Suppressor macrophage treated with lipopolysaccharide for 1 hour (primary cell): ENCODE measurements at regions not wholly inside any gene's neighbourhood (a gene's known extent, or its start where the extent isn't known, plus 50 kb on each side); places are given as distances from the start of the nearest gene placed in this dataset.
A peak's percentile ranks its signal among the peaks of the same experiment; 100 is the strongest.

Experiments used
- DNase-seq, 3 donors: peaks; one replicate each; pipeline ENCODE4 v3.0.0-alpha.2; 2020 to 2022

GRCh38 chr13:105070452-105070851, 1465.0 kb downstream of the EFNB2 start:
- no peak for DNase-seq

DNA sequence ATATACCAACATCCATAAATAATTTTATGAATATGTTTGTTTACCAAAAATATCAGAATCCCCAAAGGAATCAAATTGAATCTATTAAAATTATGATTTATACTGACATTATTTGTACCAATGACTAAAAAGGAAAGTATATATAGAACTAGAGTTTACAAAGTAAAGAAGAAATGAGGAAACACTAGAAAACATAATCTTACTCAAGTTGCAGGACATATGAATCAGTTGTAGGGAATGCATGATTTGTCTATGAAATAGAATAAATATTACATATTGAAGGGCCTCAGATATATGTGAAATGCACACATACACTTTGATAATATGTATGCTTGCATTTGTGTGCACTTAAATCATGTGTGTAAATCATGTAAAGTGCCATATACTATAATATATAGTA, 1466.4 kb downstream of the EFNB2 start:
- DNase-seq, result no peak

GRCh38 chr13:105063676-105064075, 1471.8 kb downstream of the EFNB2 start:
- no peak for DNase-seq

GRCh38 chr13:105059786-105060185, 1475.7 kb downstream of the EFNB2 start:
- DNase-seq, result no peak

GRCh38 chr13:105058517-105058916, 1476.9 kb downstream of the EFNB2 start:
- no peak for DNase-seq

DNA sequence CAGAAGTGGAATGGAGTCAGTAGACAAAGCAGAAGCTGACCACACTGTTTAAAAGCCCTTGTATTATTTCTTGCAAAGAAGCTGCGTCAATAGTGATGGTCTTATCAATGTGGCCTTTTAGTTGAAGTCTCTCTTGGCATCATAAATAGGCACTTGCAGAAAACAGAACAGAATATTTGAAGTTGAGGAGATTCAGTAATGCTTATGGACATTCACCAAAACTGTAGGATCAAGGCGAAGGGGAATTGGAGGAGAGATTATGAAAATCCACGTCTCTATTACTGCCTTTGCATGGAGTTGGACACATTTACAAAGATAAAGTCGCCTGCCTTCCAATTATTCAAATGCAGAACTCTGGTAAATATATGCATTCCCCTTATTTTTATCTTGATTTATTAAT, 1482.8 kb downstream of the EFNB2 start:
- DNase-seq, result no peak

DNA sequence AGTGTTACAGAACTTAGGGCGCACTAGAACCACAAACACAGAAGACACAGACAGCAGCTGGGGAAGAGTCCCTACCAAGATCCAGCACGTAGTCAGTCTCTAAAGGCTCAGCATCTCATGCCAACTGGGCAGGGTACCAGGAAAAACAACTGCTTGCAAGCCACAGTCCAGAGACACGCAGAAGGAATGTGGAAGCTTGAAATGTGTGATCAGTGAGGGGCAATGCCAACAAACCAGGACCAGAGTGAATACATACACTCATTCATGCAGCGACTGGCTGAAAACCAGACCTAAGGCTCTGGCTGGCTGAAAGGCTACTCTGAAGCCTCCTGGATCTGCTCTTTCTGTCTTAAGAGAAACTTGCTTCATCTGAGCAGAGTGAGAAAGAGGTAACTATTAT, 1484.8 kb downstream of the EFNB2 start:
- no peak for DNase-seq

DNA sequence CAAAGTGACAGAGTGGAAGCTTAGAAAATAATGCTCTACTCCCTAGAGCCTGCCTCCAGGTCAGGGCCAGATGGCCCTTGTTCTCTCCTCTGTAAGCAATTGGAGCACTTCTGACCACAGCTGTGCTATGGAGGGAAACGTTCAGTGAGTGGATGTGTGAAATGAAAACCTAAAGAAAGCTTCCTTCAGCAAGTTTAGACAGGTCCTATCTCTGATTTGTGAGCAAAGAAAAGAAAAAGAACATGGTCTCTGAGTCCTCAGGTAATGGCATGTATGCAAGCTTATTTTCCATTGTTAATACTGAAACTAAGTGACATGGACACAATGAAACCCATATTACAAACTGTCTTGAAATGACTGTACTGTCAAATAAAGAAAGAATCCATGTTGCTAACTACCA, 1486.8 kb downstream of the EFNB2 start:
- no peak for DNase-seq

- DNase-seq, result no peak
Measured at GRCh38 chr13:105047676-105048295, 1487.7 kb downstream of the EFNB2 start.

GRCh38 chr13:105037110-105037509, 1498.4 kb downstream of the EFNB2 start:
- no peak for DNase-seq

- DNase-seq, result no peak
Measured at GRCh38 chr13:105035092-105035491, 1500.4 kb downstream of the EFNB2 start.

DNA sequence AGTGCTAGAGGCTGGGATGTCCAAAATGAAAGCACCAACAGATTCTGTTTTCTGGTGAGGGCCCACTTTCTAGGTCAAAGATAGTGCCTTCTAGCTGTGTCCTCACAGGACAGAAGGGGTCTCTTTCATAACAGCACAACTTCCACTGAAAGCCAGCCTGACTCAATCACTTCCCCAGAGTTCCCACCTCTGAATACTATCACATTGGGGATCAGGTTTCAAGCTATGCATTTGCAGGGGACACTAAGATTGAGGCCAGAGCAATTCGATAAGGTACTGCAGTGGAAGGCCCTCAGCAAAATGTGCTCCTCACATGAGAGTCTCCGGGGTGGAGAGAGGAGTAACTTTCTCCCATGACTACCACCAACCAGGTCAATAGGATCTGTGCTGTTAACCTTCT, 1501.5 kb downstream of the EFNB2 start:
- DNase-seq, result no peak

DNA sequence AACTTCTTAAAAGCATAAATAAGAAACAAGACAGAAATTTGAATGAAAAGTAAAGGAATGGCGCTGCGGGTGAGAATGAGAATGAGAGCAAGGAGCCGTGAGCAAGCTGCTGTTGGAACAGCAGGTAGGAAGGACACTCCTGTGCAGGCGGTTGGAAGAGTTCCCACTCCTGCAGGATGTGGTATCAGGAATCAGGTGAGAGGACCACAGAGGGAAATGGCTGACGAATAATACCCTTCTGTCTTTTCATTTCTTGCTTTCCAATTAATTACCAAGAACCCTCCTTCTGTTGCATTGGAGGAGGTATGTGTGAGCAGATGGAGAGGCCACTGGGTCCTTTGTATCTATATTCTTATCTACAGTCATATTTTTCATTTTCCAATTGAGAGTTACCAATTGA, 1504.2 kb downstream of the EFNB2 start:
- DNase-seq, result no peak

DNA sequence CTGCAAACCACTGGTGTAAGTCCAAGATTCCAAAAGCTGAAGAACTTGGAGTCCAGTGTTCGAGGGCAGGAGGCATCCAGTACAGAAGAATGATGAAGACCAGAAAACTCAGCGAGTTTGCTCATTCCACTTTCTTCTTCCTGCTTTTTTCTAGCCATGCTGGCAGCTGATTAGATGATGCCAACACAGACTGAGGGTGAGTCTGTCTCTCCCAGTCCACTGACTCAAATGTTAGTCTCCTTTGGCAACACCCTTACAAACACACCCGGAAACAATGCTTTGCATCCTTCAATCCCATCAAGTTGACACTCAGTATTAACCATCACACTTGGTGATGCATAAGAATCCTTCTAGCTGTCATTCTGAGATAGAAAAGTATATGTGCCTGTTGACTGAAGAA, 1504.6 kb downstream of the EFNB2 start:
- no peak for DNase-seq

GRCh38 chr13:105019073-105019472, 1516.4 kb downstream of the EFNB2 start:
- no peak for DNase-seq

DNA sequence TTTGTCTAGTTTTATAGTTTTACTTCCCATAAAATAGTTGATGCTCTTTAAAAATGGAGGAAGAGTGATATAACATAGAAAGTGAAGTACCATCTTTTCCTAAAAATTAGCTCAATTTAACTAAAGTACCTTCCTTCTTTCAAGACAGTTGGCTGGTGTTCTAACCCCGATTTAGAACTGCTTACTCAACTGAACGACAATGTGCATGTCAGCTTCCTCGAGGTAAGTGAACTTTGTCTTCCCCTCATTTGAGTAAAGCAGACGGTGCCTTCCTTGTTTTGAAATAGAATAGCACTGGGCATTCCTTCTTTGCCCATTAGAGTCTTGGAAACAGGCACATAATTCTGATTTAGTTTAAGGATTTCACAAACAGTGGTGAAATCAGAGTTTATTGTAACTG, 1519.2 kb downstream of the EFNB2 start:
- peak in 2 of 3 donors; percentile 1 to 4 for DNase-seq

DNA sequence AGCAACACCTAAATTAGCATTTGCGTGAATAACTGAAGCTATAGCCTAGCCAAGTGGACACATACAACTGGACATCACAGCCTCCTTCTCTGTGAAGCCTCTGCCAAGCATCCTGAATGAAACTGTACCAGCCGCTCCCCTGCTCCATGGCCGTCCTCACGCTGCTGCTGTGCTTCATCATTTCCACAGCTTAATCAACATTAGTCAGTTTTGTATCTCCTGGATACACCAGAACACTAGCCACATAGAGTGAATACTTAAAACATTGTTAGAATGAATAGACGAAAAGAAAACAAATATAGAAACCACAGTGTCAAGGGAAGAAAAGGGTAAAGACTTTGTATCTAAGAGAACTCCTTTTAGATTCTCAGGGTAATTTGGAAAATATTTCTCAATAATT, 1526.9 kb downstream of the EFNB2 start:
- no peak for DNase-seq

DNA sequence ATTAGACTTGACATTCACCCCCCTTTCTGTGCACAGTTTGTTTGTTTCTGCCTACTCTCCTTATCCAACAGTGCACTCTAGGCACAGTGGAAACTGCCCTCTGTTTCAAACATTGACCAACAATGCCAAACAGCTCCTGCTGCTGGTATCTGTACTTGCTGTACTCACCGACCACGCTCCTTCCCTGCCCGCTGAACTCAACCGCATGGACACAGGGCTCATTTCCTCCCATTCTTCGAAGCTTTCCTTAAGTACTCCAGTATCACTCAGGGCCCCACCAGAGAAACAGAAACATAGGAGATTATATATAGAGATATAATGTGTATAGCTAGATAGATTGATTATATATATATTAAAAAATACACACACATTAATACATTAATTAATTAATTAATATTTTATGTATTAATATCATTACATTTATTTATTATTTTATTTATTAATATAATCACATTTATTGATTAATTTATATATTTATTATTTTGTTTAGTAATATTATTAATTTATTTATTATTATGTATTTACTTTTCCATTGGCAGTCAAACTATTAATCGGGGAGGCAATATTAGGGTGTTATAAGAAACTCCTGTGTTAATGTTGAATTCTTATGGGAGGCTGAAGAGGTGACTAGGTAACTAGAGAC, 1528.2 kb downstream of the EFNB2 start:
- no peak for DNase-seq

- no peak for DNase-seq
Measured at GRCh38 chr13:104996022-104996421, 1539.4 kb downstream of the EFNB2 start.

GRCh38 chr13:104993708-104994107, 1541.8 kb downstream of the EFNB2 start:
- no peak for DNase-seq

DNA sequence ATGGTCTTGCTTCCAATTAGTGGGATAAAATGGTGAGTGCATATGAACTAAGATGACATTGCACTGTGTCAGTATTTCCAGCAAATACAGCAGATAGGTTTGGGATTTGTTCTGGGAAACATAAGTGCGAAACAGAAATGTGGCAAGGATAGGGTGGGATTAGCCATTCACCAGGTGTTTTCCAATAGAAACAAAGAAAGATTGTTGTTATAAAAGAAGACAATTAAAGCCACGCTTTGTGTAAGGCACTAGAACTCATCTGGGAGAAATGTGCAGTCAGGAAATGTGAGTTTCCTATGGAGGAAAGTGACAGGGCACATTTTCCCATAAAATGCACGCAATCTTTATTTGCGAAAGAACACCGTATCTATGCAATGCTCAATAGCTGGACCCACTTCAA, 1547.8 kb downstream of the EFNB2 start:
- no peak for DNase-seq

DNA sequence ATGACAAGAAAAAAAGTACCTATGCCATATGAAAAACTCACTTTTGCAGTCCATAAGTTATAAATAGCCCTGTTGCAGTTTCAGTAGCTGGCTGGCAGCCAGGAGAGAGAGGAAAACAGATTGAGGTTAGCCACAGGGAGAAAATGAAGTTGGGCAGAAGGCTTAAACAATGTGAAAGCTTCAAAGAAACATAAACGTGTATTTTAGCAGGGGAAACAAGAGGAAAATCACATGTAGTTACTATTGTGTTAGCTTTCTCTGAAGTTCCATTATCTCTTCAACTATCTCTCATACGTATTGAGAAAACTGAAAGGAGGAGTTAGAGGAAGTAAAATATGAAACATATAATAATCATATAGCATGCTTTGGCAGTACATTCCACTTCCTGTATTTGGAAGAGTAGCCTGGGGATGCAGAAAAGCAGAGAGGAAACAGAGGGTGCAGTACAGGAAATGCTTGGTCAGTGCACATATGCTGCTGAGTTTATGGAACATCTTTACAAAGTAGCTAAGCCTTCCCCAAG, 1551.1 kb downstream of the EFNB2 start:
- DNase-seq, result peak; percentile 41 to 66 (median 65)

- no peak for DNase-seq
Measured at GRCh38 chr13:104983601-104984000, 1551.9 kb downstream of the EFNB2 start.

GRCh38 chr13:104980586-104980985, 1554.9 kb downstream of the EFNB2 start:
- DNase-seq, result no peak
